Stimulated activated CD4-positive, alpha-beta T cell treated with anti-CD3 and anti-CD28 coated beads, Interleukin-1b, Interleukin-23, amount 100 ng/mL, for 48 hours (primary cell): ENCODE measurements at regions not wholly inside any gene's neighbourhood (a gene's known extent, or its start where the extent isn't known, plus 50 kb on each side); places are given as distances from the start of the nearest gene placed in this dataset.
A peak's percentile ranks its signal among the peaks of the same experiment; 100 is the strongest.

Source experiments
- DNase-seq: peaks from one replicate; pipeline ENCODE4 v3.0.0-alpha.2; 2020

GRCh38 chr4:138919094-138919936, 96.3 kb upstream of the NOCT start:
- DNase-seq = peak; percentile 50

- no peak for DNase-seq
These were observed 97.3 kb upstream of the NOCT start for GRCh38 chr4:138918169-138918869.

GRCh38 chr4:138916763-138917162, 98.8 kb upstream of the NOCT start:
- no peak for DNase-seq

GRCh38 chr4:138915756-138916155, 99.8 kb upstream of the NOCT start:
- DNase-seq = no peak

- DNase-seq = no peak
These were observed 102.8 kb upstream of the NOCT start for GRCh38 chr4:138912704-138913340.

- no peak for DNase-seq
These were observed 103.5 kb upstream of the NOCT start for GRCh38 chr4:138911909-138912703.

GRCh38 chr4:138910914-138911336, 104.7 kb upstream of the NOCT start:
- no peak for DNase-seq

- no peak for DNase-seq
These were observed 105.2 kb upstream of the NOCT start for GRCh38 chr4:138910195-138910913.

GRCh38 chr4:138909587-138909986, 106.0 kb upstream of the NOCT start:
- no peak for DNase-seq

- DNase-seq = no peak
These were observed 107.4 kb upstream of the NOCT start for GRCh38 chr4:138908134-138908533.

GRCh38 chr4:138907174-138907573, 108.4 kb upstream of the NOCT start:
- no peak for DNase-seq

GRCh38 chr4:138904793-138905192, 110.8 kb upstream of the NOCT start:
- no peak for DNase-seq

GRCh38 chr4:138903185-138903584, 112.4 kb upstream of the NOCT start:
- no peak for DNase-seq

- no peak for DNase-seq
These were observed 112.9 kb upstream of the NOCT start for GRCh38 chr4:138902705-138903104.

GRCh38 chr4:138901177-138901576, 114.4 kb upstream of the NOCT start:
- no peak for DNase-seq

- no peak for DNase-seq
These were observed 115.6 kb upstream of the NOCT start for GRCh38 chr4:138899999-138900398.

GRCh38 chr4:138898282-138898681, 117.3 kb upstream of the NOCT start:
- no peak for DNase-seq

- DNase-seq = no peak
These were observed 117.8 kb upstream of the NOCT start for GRCh38 chr4:138897811-138898226.

- DNase-seq = no peak
These were observed 120.9 kb upstream of the NOCT start for GRCh38 chr4:138894709-138895108.

GRCh38 chr4:138894011-138894410, 121.6 kb upstream of the NOCT start:
- DNase-seq = no peak

GRCh38 chr4:138892483-138893407, 122.8 kb upstream of the NOCT start:
- no peak for DNase-seq
